ENCODE measurements at regions not wholly inside any gene's neighbourhood (a gene's known extent, or its start where the extent isn't known, plus 50 kb on each side); places are given as distances from the start of the nearest gene placed in this dataset.

GRCh38 chr5:145084834-145085233 is 750.3 kb downstream of the PRELID2 start:
- Histone ChIP-seq H3K4me2 (ENCODE audit: low read depth, low read length, poor library complexity, severe bottlenecking) (no peak overlapping the region), H3K4me3 (ENCODE audit: low read length, poor library complexity, severe bottlenecking) (no peak overlapping the region), H2AFZ (ENCODE audit: low read length) (no peak overlapping the region), H3K9me2 (replicated peaks; ENCODE audit: low read depth, low read length) (no peaks in the 10 kb centered on the region), H3F3A (ENCODE audit: low read depth) (no peaks in the 10 kb centered on the region), H3K9ac (ENCODE audit: low read depth, low read length, poor library complexity, severe bottlenecking) (no peak overlapping the region), H3K36me3 (ENCODE audit: insufficient read depth, low read length) (no peaks in the 10 kb centered on the region), H3K9me3 (ENCODE audit: insufficient read depth, low read depth, low read length) (no peaks in the 10 kb centered on the region), H4K20me1 (ENCODE audit: insufficient read depth, low read length, poor library complexity, severe bottlenecking) (no peaks in the 10 kb centered on the region), H3K4me1 (ENCODE audit: insufficient read depth, low read length, poor library complexity, severe bottlenecking) (no peaks in the 10 kb centered on the region), H3K27me3 (ENCODE audit: insufficient read depth, low read length, poor library complexity, severe bottlenecking) (no peaks in the 10 kb centered on the region), H3K79me2 (ENCODE audit: insufficient read depth, low read length) (no peaks in the 10 kb centered on the region)
- TF ChIP-seq EZH2phosphoT487 (IDR thresholded peaks at IDR 0.05; ENCODE audit: borderline replicate concordance) (no peak), CTCF (conservative IDR thresholded peaks at IDR 0.05; ENCODE audit: low read length) (no peak)

GRCh38 chr5:145077028-145077427 is 758.1 kb downstream of the PRELID2 start:
- no peaks in the 10 kb centered on the region for H3K9me2 ChIP-seq (replicated peaks; ENCODE audit: low read depth, low read length)
- H3F3A ChIP-seq (ENCODE audit: low read depth) = no peaks in the 10 kb centered on the region
- H2AFZ ChIP-seq (ENCODE audit: low read length) = no peak overlapping the region
- no peaks in the 10 kb centered on the region for H3K27me3 ChIP-seq (ENCODE audit: insufficient read depth, low read length, poor library complexity, severe bottlenecking)
- H3K9me3 ChIP-seq (ENCODE audit: insufficient read depth, low read depth, low read length) = no peaks in the 10 kb centered on the region
- no peak overlapping the region for H3K4me2 ChIP-seq (ENCODE audit: low read depth, low read length, poor library complexity, severe bottlenecking)
- H3K79me2 ChIP-seq (ENCODE audit: insufficient read depth, low read length) = no peaks in the 10 kb centered on the region
- no peaks in the 10 kb centered on the region for H4K20me1 ChIP-seq (ENCODE audit: insufficient read depth, low read length, poor library complexity, severe bottlenecking)
- no peak overlapping the region for H3K4me3 ChIP-seq (ENCODE audit: low read length, poor library complexity, severe bottlenecking)
- H3K4me1 ChIP-seq (ENCODE audit: insufficient read depth, low read length, poor library complexity, severe bottlenecking) = no peaks in the 10 kb centered on the region
- TF ChIP-seq CTCF (conservative IDR thresholded peaks at IDR 0.05; ENCODE audit: low read length) (no peak), EZH2phosphoT487 (IDR thresholded peaks at IDR 0.05; ENCODE audit: borderline replicate concordance) (no peak)
- no peaks in the 10 kb centered on the region for H3K36me3 ChIP-seq (ENCODE audit: insufficient read depth, low read length)
- no peak overlapping the region for H3K9ac ChIP-seq (ENCODE audit: low read depth, low read length, poor library complexity, severe bottlenecking)

GRCh38 chr5:145076040-145076439 is 759.1 kb downstream of the PRELID2 start:
- Histone ChIP-seq H2AFZ (ENCODE audit: low read length) (no peak overlapping the region), H3K9me3 (ENCODE audit: insufficient read depth, low read depth, low read length) (no peaks in the 10 kb centered on the region), H3K27me3 (ENCODE audit: insufficient read depth, low read length, poor library complexity, severe bottlenecking) (no peaks in the 10 kb centered on the region), H3K79me2 (ENCODE audit: insufficient read depth, low read length) (no peaks in the 10 kb centered on the region), H3K4me2 (ENCODE audit: low read depth, low read length, poor library complexity, severe bottlenecking) (no peak overlapping the region), H3K9me2 (replicated peaks; ENCODE audit: low read depth, low read length) (no peaks in the 10 kb centered on the region), H3F3A (ENCODE audit: low read depth) (no peaks in the 10 kb centered on the region), H4K20me1 (ENCODE audit: insufficient read depth, low read length, poor library complexity, severe bottlenecking) (no peaks in the 10 kb centered on the region), H3K9ac (ENCODE audit: low read depth, low read length, poor library complexity, severe bottlenecking) (no peak overlapping the region), H3K36me3 (ENCODE audit: insufficient read depth, low read length) (no peaks in the 10 kb centered on the region), H3K4me1 (ENCODE audit: insufficient read depth, low read length, poor library complexity, severe bottlenecking) (no peaks in the 10 kb centered on the region), H3K4me3 (ENCODE audit: low read length, poor library complexity, severe bottlenecking) (no peak overlapping the region)
- no peak for TF ChIP-seq EZH2phosphoT487 (IDR thresholded peaks at IDR 0.05; ENCODE audit: borderline replicate concordance)

GRCh38 chr5:145072889-145073288 is 762.3 kb downstream of the PRELID2 start:
- no peaks in the 10 kb centered on the region for H3K9me3 ChIP-seq (ENCODE audit: insufficient read depth, low read depth, low read length)
- no peaks in the 10 kb centered on the region for H3F3A ChIP-seq (ENCODE audit: low read depth)
- H3K4me3 ChIP-seq (ENCODE audit: low read length, poor library complexity, severe bottlenecking) = no peak overlapping the region
- no peak overlapping the region for H3K4me2 ChIP-seq (ENCODE audit: low read depth, low read length, poor library complexity, severe bottlenecking)
- H4K20me1 ChIP-seq (ENCODE audit: insufficient read depth, low read length, poor library complexity, severe bottlenecking) = no peaks in the 10 kb centered on the region
- TF ChIP-seq EZH2phosphoT487 (IDR thresholded peaks at IDR 0.05; ENCODE audit: borderline replicate concordance) (no peak), CTCF (conservative IDR thresholded peaks at IDR 0.05; ENCODE audit: low read length) (no peak)
- no peaks in the 10 kb centered on the region for H3K27me3 ChIP-seq (ENCODE audit: insufficient read depth, low read length, poor library complexity, severe bottlenecking)
- H3K36me3 ChIP-seq (ENCODE audit: insufficient read depth, low read length) = no peaks in the 10 kb centered on the region
- no peak overlapping the region for H3K9ac ChIP-seq (ENCODE audit: low read depth, low read length, poor library complexity, severe bottlenecking)
- H3K79me2 ChIP-seq (ENCODE audit: insufficient read depth, low read length) = no peaks in the 10 kb centered on the region
- no peaks in the 10 kb centered on the region for H3K9me2 ChIP-seq (replicated peaks; ENCODE audit: low read depth, low read length)
- H2AFZ ChIP-seq (ENCODE audit: low read length) = no peak overlapping the region
- H3K4me1 ChIP-seq (ENCODE audit: insufficient read depth, low read length, poor library complexity, severe bottlenecking) = no peaks in the 10 kb centered on the region
